ENCODE measurements at regions not wholly inside any gene's neighbourhood (a gene's known extent, or its start where the extent isn't known, plus 50 kb on each side); places are given as distances from the start of the nearest gene placed in this dataset.

DNA sequence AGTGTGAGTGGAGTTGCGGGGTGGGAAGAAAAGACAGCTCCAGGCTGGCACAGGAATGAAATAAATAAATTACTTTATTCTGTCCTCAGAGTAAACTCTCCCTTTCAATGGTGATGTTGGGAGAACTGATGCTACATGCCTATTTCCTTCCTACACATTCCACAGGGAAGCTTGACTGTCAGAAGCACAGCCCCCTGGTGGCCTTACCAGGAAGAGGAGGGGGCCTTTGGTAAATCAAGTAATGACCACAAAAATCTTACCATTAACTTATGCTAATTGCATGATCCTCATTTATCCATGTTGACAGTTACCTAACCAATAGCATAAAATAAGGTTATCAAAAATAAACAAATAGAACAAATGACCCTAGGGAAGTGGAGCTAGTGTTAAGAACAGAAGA is 605.0 kb upstream of the PKN2 start:
- H3K27ac ChIP-seq = no peak overlapping the region
- TF ChIP-seq, protein P1, sequence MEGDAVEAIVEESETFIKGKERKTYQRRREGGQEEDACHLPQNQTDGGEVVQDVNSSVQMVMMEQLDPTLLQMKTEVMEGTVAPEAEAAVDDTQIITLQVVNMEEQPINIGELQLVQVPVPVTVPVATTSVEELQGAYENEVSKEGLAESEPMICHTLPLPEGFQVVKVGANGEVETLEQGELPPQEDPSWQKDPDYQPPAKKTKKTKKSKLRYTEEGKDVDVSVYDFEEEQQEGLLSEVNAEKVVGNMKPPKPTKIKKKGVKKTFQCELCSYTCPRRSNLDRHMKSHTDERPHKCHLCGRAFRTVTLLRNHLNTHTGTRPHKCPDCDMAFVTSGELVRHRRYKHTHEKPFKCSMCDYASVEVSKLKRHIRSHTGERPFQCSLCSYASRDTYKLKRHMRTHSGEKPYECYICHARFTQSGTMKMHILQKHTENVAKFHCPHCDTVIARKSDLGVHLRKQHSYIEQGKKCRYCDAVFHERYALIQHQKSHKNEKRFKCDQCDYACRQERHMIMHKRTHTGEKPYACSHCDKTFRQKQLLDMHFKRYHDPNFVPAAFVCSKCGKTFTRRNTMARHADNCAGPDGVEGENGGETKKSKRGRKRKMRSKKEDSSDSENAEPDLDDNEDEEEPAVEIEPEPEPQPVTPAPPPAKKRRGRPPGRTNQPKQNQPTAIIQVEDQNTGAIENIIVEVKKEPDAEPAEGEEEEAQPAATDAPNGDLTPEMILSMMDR (conservative IDR thresholded peaks at IDR 0.05) = peak; percentile 61
- no peak for TF ChIP-seq ZFX (IDR thresholded peaks at IDR 0.05)

DNA sequence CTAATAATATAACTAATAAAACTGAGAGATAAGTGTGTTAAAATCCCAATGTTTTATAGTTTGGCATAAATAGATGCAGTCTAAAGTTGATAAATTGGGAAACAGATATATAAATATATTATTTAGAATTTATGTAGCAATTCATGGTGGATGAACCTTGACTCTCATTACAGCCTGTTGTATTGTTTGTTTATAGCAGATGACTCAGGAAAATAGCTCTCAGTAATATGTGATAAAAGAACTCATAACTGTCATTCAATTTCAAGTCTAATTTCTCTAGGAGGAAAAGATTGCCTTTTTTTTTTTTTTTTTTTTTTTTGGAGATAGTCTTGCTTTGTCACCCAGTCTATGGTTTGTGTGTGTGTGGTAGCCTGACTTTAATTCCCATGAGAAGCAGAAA is 603.2 kb upstream of the PKN2 start:
- no peak for TF ChIP-seq ZFX (IDR thresholded peaks at IDR 0.05)
- TF ChIP-seq, protein P1 (conservative IDR thresholded peaks at IDR 0.05) = no peak

DNA sequence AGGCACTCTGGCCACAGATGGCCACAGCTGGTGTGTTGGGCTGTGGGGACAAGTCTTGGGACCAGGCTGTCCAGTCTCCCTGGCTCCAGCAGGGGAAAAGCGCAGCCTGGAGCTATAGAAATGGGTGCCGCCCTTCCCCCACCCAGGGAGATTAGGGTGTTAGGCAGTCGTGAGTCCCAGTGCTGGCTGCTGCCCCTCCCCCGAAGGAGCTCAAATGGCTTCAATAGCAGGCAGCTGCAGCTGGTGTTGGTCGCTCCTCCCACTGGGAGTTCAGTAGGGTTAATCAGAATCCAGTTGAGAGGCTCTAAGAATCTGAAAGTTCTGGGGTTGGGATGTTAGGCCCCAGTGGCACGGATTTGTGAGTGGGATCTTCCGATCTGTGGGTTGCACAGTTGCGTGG is 595.6 kb upstream of the PKN2 start:
- no peak overlapping the region for H3K27ac ChIP-seq
- TF ChIP-seq, protein P1 (conservative IDR thresholded peaks at IDR 0.05) = no peak
- TF ChIP-seq ZFX (IDR thresholded peaks at IDR 0.05) = no peak

More for the DNA sequence above, 603.2 kb upstream of the PKN2 start:
- no peak overlapping the region for H3K27ac ChIP-seq

DNA sequence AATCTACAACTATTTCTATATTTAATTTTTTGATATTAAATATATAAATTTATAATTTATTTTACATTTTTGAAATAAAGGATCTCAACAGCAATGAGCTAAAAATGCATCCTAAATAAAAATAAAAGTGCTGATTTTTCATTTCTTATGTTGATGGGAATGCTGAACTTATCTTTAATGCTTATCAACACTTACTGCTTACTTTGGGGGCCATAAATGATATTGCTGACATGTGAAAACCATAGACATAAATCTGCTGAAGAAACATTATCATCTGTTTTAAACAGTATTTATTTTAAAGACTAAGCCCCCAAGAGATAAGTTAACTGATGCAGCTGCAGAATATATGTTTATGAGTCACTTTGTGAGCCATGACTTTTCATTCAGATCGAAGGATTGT is 594.1 kb upstream of the PKN2 start:
- no peak overlapping the region for H3K27ac ChIP-seq
- no peak for TF ChIP-seq ZFX (IDR thresholded peaks at IDR 0.05)
- TF ChIP-seq, protein P1 (conservative IDR thresholded peaks at IDR 0.05) = no peak

DNA sequence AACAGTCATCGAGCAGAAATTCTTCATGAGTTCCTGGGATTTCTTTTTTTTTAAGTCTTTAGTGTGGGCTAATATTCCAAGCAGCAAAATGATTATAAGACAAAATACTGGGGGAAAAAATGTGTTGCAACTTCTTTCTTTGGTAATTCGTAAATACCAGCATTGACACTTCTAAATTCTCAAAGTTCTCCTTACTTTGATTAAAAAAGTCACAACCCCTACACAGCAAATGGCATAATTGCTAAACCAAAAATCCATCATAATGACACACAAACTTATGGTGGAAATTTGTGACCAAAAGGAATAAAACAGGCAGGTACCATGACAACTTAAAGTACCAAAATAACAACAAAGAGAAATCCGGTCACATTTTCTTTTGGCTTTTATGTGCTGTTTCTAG is 585.2 kb upstream of the PKN2 start:
- H3K27ac ChIP-seq = no peak overlapping the region
- TF ChIP-seq, protein P1 (conservative IDR thresholded peaks at IDR 0.05) = no peak
- TF ChIP-seq ZFX (IDR thresholded peaks at IDR 0.05) = no peak

DNA sequence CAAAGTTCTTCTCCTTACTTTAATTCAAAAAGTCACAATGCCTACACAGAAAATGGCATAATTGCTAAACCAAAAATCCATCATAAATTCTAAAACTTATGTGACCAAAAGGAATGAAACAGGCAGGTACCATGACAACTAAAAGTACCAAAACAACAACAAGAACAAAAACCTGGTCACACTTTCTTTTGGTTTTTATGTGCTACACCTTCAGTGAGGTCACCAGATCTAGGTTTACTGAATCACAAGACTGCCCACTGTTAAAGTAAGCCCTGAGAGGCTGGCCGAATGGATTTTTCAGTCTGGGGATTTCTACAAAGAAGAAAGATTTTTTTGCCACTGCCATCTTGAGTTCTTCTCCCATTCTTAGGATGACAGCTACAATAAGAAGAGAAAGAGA is 583.0 kb upstream of the PKN2 start:
- TF ChIP-seq ZFX (IDR thresholded peaks at IDR 0.05) = no peak
- no peak overlapping the region for H3K27ac ChIP-seq

DNA sequence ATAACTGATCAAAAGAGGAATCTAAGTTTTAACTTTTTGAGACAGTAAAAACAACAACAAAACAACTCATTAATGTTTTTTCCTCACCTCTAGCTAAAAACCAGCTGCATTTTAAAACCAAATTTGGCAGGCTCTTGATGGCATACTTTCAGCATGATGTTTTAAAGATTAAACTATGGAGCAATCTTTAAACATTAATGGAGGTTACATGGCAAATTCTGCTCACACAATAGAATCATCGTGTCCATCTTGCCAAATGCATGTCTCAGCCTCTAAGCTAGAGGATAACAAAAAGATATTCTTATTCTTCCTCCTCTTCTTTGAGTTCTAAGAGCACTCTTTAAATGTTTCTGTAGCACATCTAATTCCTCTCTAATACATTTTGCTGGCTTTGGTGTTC is 579.8 kb upstream of the PKN2 start:
- no peak overlapping the region for H3K27ac ChIP-seq
- TF ChIP-seq ZFX (IDR thresholded peaks at IDR 0.05) = no peak
- TF ChIP-seq, protein P1 (conservative IDR thresholded peaks at IDR 0.05) = no peak

DNA sequence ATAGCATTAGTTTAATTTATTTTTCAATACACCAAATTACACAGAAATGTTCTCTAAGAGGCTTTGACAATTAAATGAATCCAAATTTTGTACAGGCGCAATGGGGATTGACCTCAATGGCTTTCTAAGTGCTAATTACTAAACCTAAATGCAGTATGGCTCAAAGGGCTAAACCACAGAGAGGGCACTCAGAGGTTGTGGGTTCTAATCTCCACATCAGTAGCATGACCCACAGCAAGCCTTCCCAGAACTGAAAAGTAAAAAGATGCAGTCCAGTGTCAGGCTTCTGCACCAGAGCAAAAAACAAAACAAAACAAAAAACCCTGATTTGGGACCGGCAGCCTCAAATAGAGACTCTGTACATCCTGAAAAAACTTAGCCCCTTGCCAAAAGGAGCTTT is 579.2 kb upstream of the PKN2 start:
- H3K27ac ChIP-seq = no peak overlapping the region
- no peak for TF ChIP-seq ZFX (IDR thresholded peaks at IDR 0.05)
- TF ChIP-seq, protein P1 (conservative IDR thresholded peaks at IDR 0.05) = no peak

Measured in C4-2B (cell line).